NCI-H1105 treated with DMSO at 0.1 percent for 48 hours (cell line): ENCODE measurements at regions not wholly inside any gene's neighbourhood (a gene's known extent, or its start where the extent isn't known, plus 50 kb on each side); places are given as distances from the start of the nearest gene placed in this dataset.

Experiments
- DNase-seq: peaks from one replicate; lab custom pipeline; 2025; lab: John Stamatoyannopoulos, UW

DNA sequence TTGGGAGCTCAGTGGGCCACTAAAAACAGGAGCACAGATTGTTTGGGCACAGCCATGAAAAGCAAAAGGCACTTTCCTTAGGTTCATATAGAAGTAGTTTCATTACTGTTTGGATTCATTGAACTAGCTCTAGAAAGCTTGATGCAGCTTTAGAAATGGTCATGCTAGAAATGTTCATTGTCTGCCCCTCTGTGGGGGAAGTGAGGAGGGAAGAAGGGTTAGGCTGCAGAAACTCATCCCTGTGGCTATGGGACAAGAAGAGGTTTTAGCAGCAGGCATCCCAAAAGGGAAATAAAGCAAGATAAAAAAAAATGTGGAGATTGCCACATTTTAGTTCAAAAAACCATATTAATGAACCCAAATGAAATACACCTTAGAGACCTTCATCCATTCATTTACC, 359.6 kb upstream of the PTBP2 start:
- no peak for DNase-seq

DNA sequence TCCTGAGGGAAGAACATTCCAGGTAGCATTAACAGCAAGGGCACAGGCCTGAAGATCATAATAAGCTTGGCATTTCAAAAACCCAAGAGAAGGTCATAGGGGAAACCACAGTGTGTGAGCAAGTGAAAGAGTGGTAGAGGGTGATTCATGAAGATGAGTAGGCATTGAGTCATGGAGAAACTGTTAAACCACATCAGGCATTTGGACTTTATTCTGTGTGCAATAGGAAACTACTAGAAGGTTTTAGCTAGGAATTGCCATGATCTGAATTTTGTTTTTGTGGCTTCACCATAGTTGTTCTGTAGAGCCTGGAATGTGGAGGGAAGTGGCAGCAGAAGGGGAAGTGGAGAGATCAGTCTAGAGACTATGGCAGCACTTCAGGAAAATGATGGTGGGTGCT, 359.0 kb upstream of the PTBP2 start:
- DNase-seq, result no peak

DNA sequence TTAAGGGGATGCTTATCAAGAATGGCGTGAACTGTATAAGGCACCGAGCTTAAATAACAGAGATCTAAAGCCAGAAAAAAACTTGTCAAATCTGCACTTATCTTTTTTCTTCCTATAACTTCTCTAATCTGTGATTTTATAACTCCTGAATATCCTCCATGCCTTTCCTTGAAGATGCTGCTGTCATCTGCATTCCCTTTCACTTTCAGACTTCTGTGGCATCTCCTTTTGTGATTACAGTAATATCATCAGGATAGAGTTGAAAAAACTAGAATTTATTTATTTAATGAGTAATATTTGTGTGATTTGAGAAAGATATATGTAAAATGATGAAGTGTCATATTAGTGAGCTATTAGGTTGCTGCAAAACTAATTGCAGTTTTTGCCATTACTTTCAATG, 357.8 kb upstream of the PTBP2 start:
- DNase-seq, result no peak

GRCh38 chr1:96364576-96364975, 357.0 kb upstream of the PTBP2 start:
- no peak for DNase-seq

DNA sequence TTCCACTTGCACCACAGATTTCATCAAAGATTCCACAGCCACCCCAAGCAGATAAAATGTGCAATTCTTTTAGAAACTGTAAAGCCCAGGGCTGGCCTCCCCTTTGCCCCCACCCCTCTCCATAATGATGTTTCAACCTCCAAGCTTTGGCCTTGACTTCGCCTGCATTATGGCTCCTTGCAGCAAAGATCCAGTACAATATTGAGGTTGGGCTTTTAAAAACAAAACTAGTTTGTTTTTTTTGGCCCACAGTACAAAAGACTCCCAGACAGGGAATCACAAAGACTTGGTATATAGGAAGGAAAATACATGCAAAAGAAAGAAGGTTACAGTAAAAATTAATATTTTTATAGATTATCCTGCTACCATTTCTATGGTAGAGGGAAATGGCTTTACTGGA, 356.5 kb upstream of the PTBP2 start:
- no peak for DNase-seq

- DNase-seq, result no peak
These were observed 355.8 kb upstream of the PTBP2 start for GRCh38 chr1:96365596-96366390.

GRCh38 chr1:96366516-96366915, 355.1 kb upstream of the PTBP2 start:
- no peak for DNase-seq

DNA sequence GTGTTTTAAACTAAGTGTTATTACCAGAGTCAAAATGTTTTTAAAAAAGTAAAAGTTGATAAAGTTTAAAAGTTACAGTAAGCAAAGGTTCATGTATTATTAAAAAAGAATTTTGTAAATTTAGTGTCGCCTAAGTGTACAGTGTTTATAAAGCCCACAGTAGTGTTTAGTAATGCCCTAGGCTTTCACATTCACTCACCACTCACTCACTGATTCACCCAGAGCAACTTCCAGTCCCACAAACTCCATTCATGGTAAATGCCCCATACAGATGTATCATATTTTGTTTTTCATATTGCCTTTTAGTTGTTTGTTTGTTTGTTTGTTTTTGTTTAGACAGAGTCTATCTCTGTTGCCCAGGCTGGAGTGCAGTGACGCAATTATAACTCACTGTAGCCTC, 353.8 kb upstream of the PTBP2 start:
- DNase-seq, result no peak

DNA sequence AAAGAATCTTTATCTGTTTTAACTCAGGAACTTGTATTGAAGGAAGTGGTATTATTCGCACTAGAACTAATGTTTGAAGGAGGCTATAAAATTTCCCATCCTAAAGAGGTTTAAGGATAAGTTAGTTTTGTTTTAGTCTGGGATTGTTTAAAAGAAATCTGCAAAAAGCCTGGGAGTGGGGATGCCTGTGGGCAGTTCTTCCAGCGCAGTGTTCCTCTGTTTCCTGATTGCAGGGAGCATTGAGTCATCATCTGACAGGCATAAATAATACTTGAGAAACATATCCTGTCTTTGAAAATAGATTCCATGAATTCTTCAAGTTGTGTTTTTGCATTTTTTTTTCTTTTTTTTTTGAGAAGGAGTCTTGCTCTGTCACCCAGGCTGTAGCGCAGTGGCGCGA, 350.8 kb upstream of the PTBP2 start:
- DNase-seq, result no peak

DNA sequence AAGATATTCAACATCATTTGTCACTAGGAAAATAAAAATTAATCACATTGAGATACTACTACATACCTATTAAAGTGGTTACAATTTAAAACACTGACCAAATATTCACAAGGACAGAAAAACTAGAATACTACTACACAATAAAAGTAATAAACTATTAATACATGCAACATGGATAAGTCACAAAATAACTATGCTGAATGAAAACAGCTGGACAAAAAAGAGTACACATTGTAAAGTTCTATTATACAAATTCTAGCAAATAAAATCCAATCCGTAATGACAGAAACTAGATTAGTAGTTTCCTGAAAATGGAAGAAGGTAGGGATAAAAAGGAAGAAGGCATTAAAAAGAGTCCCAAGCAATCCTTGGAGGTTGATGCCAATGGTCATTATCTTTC, 348.7 kb upstream of the PTBP2 start:
- no peak for DNase-seq

DNA sequence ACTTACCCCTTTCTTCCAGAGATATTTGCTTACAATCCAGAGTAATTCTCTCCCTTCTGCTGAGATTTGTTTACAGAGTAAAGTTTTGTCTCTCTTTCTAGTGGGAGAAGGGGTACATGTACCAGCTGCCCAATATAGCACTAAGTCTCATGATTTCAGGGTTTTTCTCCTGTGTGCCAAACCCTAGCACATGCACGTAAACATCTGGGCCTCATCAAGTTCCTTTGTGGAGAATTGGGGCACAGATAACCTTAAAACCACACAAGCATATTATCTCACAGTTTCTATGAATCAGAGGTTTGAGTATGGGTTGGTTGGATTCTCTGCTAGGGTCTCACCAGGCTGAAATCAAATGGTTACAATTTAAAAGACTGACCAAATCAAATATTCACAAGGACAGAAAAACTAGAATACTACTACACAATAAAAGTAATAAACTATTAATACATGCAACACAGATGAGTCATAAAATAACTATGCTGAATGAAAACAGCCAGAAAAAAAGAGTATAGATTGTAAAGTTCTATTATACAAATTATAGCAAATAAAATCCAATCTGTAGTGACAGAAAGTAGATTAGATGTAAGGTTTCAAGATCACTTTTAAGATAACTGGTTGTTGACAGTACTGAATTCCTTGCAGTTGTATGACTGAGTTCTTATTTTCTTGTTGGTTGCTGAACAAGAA, 347.4 kb upstream of the PTBP2 start:
- no peak for DNase-seq

DNA sequence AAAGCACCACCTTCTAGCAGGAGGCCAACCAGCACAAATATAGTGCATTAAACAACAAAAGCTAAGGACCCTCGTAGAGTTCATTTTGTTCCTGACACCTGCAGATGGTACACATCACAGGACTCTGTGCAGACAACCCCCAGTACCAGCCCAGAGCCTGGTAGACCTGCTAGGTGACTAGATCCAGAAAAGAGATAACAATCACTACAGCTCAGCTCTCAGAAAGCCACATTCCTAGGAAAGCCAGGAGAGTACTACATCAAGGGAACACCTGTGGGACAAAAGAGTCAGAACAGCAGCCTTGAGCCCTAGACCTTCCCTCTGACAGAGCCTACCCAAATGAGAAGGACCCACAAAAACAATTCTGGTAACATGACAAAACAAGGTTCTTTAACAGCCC, 344.7 kb upstream of the PTBP2 start:
- no peak for DNase-seq

DNA sequence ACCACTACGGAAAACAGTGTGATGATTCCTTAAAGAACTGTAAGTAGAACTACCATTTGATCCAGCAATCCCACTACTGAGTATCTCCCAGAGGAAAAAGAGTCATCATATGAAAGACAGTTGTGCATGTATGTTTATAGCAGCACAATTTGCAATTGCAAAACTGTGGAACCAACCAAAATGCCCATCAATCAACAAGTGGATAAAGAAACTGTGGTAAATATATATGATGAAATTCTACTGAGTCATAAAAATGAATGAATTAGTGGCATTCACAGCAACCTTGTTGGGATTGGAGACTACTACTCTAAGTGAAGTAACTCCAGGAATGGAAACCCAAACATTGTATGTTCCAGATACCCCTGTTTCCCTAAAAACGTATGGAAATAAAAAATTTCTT, 337.0 kb upstream of the PTBP2 start:
- no peak for DNase-seq

DNA sequence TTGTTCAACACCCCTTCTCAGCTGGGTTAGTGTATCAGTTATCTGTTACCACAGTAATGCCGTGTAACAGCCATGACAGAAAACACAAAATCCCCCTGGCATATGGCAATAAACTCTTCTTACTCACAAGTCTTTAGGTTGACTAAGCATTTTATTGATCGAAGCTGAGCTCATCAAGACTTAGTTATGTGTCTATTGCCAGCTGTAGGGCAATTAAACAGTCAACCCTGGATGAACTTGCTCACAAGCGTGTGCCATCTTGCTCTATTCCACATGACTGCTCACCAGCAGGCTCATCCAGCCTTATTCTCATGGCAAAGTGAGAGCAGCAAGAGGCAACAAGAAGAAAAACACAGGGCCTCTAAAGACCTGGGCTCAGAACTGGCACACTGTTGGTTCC, 333.8 kb upstream of the PTBP2 start:
- no peak for DNase-seq

DNA sequence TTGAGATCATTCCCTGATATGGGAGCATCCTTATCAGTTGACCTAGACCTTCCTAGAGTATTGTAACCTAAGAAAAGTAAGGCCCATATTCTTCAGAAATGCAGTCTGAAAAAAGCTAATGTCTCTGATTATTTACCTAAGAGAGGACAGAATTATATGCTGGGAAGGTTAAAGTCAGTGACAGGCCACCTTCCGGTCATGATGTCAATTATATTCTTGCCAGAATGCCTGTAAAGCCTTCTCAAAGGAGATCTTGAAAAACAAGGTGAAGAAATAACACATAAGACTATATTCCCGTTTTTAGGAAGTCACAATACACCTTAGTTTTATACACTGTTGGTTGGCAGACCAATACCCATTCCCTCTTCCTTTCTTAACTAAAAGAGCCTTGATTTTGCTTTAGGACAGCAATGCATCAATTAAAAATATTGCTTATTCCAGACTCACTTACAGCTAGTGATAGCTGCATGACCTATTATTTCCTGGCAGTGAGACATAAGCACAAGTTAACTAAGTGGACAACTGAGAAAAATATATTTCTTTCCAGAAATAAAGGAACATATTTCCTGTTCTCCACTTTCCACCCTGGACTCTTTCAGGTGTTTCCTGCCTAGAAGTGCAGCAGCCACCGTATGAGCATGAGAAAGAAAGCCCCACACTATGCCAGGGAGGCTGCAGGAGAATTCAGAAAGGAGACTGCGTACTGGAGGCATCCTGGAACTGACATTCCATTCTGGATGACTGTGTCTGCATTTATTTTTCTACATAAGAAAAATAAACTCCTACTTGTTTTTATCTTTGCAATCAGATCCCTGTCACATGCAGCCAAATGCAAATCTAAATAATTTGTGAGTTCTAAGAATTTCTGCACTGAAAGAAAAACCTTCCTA, 332.9 kb upstream of the PTBP2 start:
- no peak for DNase-seq

GRCh38 chr1:96400089-96400488, 321.5 kb upstream of the PTBP2 start:
- no peak for DNase-seq

- DNase-seq, result no peak
These were observed 312.5 kb upstream of the PTBP2 start for GRCh38 chr1:96409087-96409486.

GRCh38 chr1:96409689-96410088, 311.9 kb upstream of the PTBP2 start:
- no peak for DNase-seq

GRCh38 chr1:96411006-96411405, 310.6 kb upstream of the PTBP2 start:
- DNase-seq, result no peak

DNA sequence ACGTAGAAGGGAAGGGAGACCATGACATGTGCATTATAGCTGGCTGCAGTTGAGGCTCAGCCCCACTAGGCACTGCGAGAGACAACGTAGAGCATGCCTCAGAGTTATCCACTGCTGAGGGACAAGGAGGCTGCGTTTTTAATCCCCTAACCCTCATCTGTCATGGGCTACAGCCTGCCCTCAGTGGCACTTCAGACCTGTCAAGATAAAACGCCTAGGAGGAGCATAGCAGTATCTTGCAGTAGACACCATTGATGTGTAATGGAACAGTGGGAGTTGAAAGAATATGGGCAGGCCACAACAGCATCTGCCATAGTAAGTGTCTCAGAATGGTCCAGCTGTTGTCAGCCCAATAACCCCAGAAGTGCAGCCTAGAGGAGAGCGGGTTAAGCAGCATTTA, 307.0 kb upstream of the PTBP2 start:
- no peak for DNase-seq

DNA sequence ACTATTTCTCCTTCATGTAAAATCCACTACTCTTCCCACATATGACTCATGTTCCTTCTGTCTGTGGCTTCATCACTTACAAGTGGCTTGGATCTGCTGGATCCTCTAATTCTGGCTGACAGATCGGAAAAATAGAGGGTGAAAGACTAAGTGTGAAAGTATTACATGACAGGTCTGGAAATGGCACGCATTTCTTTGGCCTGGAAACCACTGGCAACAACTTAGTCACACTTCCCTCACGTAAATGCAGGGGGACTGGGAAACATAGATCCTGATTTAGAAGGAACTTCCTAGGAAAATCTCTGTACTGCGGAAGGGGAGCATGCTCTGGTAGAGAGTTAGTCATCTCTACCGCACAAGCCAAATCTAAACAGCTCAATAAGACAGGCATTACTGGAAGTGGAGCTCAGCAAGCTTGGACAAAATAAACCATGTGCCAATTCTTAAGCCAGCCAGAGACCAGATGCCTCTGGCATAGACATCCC, 305.4 kb upstream of the PTBP2 start:
- no peak for DNase-seq

DNA sequence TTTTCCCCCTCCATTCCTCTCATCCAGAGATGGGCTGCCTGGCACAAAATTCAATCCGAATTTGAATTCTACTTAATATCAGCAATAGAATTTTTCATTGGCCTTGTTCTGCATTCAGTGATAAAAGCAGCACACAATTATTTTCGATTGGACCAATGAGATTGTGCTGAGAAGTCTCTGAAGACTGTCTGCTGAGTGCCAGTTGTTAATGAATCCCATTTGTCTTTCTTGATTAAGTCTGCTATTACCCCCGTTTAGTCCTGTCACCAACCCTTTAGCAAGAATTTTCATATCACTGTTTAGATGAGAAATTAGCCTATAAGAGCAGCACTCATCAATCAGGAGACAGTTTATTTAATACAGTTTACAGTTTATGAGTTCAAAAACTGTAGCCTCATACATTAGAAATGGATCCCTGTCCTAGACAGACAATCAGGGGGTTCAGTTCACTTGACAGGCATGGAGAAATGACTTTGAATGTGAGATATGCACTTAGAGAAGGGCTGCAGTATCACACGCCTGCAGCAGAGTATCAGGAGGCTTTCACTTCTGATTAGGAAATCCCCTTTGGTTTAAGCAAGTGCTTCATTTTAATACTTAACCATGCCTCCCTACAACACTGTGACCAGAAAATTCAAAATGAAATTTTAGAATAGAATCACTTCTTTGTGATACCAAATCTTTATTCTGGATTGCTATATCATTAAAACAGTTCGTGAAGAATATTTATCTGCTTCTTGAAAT, 304.7 kb upstream of the PTBP2 start:
- DNase-seq, result no peak
